Neural progenitor cell (in vitro differentiated cells): ENCODE measurements at regions not wholly inside any gene's neighbourhood (a gene's known extent, or its start where the extent isn't known, plus 50 kb on each side); places are given as distances from the start of the nearest gene placed in this dataset.

Experiments
- DNase-seq: peaks from one replicate; pipeline ENCODE4 v3.0.0-alpha.2; 2016; ENCODE audit warnings: low spot score
- H2AFZ ChIP-seq: fragments of 200-600 bp; sonication (generic); replicated peaks from 2 replicates; pipeline ENCODE4 v1.6.1; 2016; ENCODE audit warnings: antibody characterized with exemption
- H3F3A ChIP-seq: fragments of 200-600 bp; sonication (generic); 2 replicates; pipeline ENCODE4 v1.6.1; 2016; ENCODE audit warnings: antibody characterized with exemption, low read depth
- H3K27ac ChIP-seq: fragments of 200-600 bp; sonication (generic); 2 replicates; pipeline ENCODE4 v1.5.1; 2016; ENCODE audit warnings: mild to moderate bottlenecking
- H3K27me3 ChIP-seq: fragments of 200-600 bp; sonication (generic); 2 replicates; pipeline ENCODE4 v1.6.1; 2016; ENCODE audit warnings: mild to moderate bottlenecking, moderate library complexity
- H3K36me3 ChIP-seq: fragments of 200-600 bp; sonication (generic); 2 replicates; pipeline ENCODE4 v1.5.1; 2016
- H3K4me1 ChIP-seq: fragments of 200-600 bp; sonication (generic); 2 replicates; pipeline ENCODE4 v1.6.1; 2016; ENCODE audit warnings: mixed run types
- H3K4me2 ChIP-seq: fragments of 200-600 bp; sonication (generic); 2 replicates; pipeline ENCODE4 v1.6.1; 2016
- H3K4me3 ChIP-seq: fragments of 200-600 bp; sonication (generic); 2 replicates; pipeline ENCODE4 v1.5.1; 2016
- H3K79me2 ChIP-seq: fragments of 200-600 bp; sonication (generic); 2 replicates; pipeline ENCODE4 v1.6.1; 2016; ENCODE audit warnings: low read depth
- H3K9ac ChIP-seq: fragments of 200-600 bp; sonication (generic); 2 replicates; pipeline ENCODE4 v1.6.1; 2016
- H3K9me3 ChIP-seq: fragments of 200-600 bp; sonication (generic); 2 replicates; pipeline ENCODE4 v1.5.1; 2016; ENCODE audit warnings: low read depth
- H4K20me1 ChIP-seq: fragments of 200-600 bp; sonication (generic); 2 replicates; pipeline ENCODE4 v1.6.1; 2016; ENCODE audit warnings: low read depth
- H3K27ac Mint-ChIP-seq: 3 replicates; pipeline ENCODE4 v1.8.0; 2021; ENCODE audit warnings: mixed read lengths
- H3K27me3 Mint-ChIP-seq: 2 replicates; pipeline ENCODE4 v1.8.0; 2022; ENCODE audit warnings: low read depth, mild to moderate bottlenecking, inconsistent platforms, moderate library complexity, mixed read lengths; ENCODE audit not compliant: insufficient read depth
- H3K36me3 Mint-ChIP-seq: 3 replicates; pipeline ENCODE4 v1.8.0; 2021; ENCODE audit warnings: mixed read lengths
- H3K4me1 Mint-ChIP-seq: 3 replicates; pipeline ENCODE4 v1.8.0; 2021; ENCODE audit warnings: mixed read lengths
- H3K4me3 Mint-ChIP-seq: 3 replicates; pipeline ENCODE4 v1.8.0; 2021; ENCODE audit warnings: mild to moderate bottlenecking, moderate library complexity, mixed read lengths
- H3K9me3 Mint-ChIP-seq: 3 replicates; pipeline ENCODE4 v1.8.0; 2020; ENCODE audit warnings: mixed read lengths
- EZH2 ChIP-seq: fragments of 200-600 bp; sonication (generic); IDR thresholded peaks from 2 replicates; pipeline ENCODE4 v1.6.1; 2017; ENCODE audit warnings: antibody characterized with exemption, mild to moderate bottlenecking, moderate library complexity
- EZH2phosphoT487 ChIP-seq: fragments of 200-600 bp; sonication (generic); IDR thresholded peaks from 2 replicates; pipeline ENCODE4 v1.6.1; 2017; ENCODE audit warnings: antibody characterized with exemption
- TF ChIP-seq, protein P1 (sequence below): fragments of 200-600 bp; sonication (generic); IDR thresholded peaks from 2 replicates; pipeline ENCODE4 v1.5.1; 2017; ENCODE audit warnings: antibody characterized with exemption, mild to moderate bottlenecking

DNA sequence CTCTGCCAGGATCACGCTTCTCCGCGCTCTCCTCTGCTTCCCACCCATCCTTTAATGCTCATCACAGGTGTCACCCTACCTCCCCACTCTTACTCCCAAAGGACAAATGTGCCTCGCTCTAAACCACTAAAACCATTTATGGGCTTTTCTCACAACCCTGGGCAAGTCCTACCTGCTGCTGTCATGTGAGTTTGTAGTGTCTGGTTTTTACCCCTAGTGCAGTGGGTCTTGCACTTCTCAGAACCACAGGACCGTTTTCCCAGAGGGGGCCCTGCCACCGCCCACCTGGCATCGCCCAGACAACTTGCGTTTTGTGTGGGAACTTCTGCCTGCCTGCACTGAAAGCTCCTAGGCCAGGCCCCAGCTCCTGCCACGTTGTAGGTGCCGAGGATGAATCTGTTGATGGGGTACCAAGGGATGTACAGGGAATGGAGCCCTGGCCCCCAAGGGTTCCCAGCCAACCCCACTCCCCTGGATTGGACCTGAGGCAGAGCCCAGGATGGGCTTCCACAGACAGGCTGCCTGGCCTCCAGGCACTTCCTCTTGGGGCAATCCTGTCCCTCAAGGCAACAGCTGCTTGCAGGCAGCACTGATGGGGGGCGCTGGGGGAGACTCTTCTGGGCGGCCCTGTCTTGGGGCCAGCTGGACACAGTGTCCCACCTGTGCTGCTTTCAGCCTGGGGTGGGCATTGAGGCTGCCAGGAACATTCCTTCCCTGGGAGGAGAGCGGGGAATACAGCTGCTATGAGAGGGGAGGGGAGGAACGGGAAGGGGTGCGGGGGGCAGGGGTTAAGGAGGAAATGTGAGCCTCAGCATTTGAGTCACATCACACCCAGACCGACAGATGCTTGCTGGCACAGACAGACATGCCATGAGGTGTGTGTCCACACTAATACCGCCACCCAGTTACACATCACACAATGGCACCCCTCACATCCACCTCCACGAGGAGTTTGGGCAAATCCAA lies 176.3 kb downstream of the ZFP36L2 start:
- no peak overlapping the region for H3K4me3 ChIP-seq
- H3K4me2 ChIP-seq: no peak overlapping the region
- no peaks in the 10 kb centered on the region for H3F3A ChIP-seq
- H2AFZ ChIP-seq: no peak overlapping the region
- no peaks in the 10 kb centered on the region for H3K9me3 ChIP-seq
- no peaks in the 10 kb centered on the region for H3K9me3 Mint-ChIP-seq
- no peaks in the 10 kb centered on the region for H3K79me2 ChIP-seq
- H3K36me3 Mint-ChIP-seq: no peaks in the 10 kb centered on the region
- TF ChIP-seq, protein P1, sequence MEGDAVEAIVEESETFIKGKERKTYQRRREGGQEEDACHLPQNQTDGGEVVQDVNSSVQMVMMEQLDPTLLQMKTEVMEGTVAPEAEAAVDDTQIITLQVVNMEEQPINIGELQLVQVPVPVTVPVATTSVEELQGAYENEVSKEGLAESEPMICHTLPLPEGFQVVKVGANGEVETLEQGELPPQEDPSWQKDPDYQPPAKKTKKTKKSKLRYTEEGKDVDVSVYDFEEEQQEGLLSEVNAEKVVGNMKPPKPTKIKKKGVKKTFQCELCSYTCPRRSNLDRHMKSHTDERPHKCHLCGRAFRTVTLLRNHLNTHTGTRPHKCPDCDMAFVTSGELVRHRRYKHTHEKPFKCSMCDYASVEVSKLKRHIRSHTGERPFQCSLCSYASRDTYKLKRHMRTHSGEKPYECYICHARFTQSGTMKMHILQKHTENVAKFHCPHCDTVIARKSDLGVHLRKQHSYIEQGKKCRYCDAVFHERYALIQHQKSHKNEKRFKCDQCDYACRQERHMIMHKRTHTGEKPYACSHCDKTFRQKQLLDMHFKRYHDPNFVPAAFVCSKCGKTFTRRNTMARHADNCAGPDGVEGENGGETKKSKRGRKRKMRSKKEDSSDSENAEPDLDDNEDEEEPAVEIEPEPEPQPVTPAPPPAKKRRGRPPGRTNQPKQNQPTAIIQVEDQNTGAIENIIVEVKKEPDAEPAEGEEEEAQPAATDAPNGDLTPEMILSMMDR: no peak
- no peak for TF ChIP-seq EZH2phosphoT487
- TF ChIP-seq EZH2: no peak
- peaks cover 35% of the 10 kb centered on the region for H3K4me1 Mint-ChIP-seq
- no peak for DNase-seq
- no peak overlapping the region for H3K9ac ChIP-seq
- no peaks in the 10 kb centered on the region for H4K20me1 ChIP-seq
- H3K27ac Mint-ChIP-seq: no peak overlapping the region
- H3K27me3 Mint-ChIP-seq: peaks cover 12% of the 10 kb centered on the region
- H3K36me3 ChIP-seq: no peaks in the 10 kb centered on the region
- H3K4me1 ChIP-seq: peaks cover 35% of the 10 kb centered on the region
- H3K27me3 ChIP-seq: no peaks in the 10 kb centered on the region
- no peak overlapping the region for H3K4me3 Mint-ChIP-seq
- no peak overlapping the region for H3K27ac ChIP-seq

- Histone ChIP-seq H3K27me3 (no peaks in the 10 kb centered on the region), H3K4me1 (peaks cover 37% of the 10 kb centered on the region), H3K4me3 (no peak overlapping the region), H2AFZ (peak overlapping the region; percentile 73), H4K20me1 (no peaks in the 10 kb centered on the region), H3K9me3 (no peaks in the 10 kb centered on the region), H3K79me2 (no peaks in the 10 kb centered on the region), H3F3A (peaks cover 7% of the 10 kb centered on the region), H3K9ac (no peak overlapping the region), H3K4me2 (peak overlapping the region; percentile 1), H3K27ac (no peak overlapping the region), H3K36me3 (no peaks in the 10 kb centered on the region)
- Mint-ChIP-seq H3K27ac (peak overlapping the region; percentile 22), H3K9me3 (no peaks in the 10 kb centered on the region), H3K4me3 (no peak overlapping the region), H3K36me3 (no peaks in the 10 kb centered on the region), H3K4me1 (peaks cover 44% of the 10 kb centered on the region), H3K27me3 (peaks cover 11% of the 10 kb centered on the region)
- TF ChIP-seq, protein P1: no peak
- no peak for TF ChIP-seq EZH2
- no peak for TF ChIP-seq EZH2phosphoT487
- no peak for DNase-seq
Observed at GRCh38 chr2:43047187-43047780, 179.1 kb downstream of the ZFP36L2 start.

DNA sequence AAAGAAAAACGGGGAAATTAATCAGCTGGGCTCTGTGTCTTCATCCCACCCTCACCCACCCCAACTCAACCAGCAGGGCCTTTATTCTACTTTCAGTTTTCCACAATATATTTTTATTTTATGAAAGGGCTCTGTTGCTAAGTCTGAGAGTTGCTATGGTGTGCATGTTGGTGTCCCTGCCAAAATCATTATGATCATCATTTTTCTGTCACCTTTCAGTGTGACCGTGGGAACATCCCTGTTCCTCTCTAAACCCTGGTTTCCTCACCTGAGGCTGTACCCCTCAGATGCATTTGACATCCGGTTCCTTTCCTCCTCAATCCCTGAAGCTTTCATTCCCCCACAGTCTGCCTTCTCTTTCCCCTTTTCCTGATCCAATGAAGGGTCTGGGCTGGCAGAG lies 180.5 kb downstream of the ZFP36L2 start:
- H3K27me3 Mint-ChIP-seq: peaks cover 11% of the 10 kb centered on the region
- Histone ChIP-seq H3K9me3 (no peaks in the 10 kb centered on the region), H3F3A (peaks cover 7% of the 10 kb centered on the region), H3K27ac (no peak overlapping the region), H2AFZ (peak overlapping the region; percentile 73), H3K79me2 (no peaks in the 10 kb centered on the region), H3K4me3 (no peak overlapping the region), H3K9ac (no peak overlapping the region), H3K4me1 (peaks cover 47% of the 10 kb centered on the region), H3K4me2 (no peak overlapping the region), H4K20me1 (no peaks in the 10 kb centered on the region), H3K36me3 (no peaks in the 10 kb centered on the region), H3K27me3 (no peaks in the 10 kb centered on the region)
- peaks cover 56% of the 10 kb centered on the region for H3K4me1 Mint-ChIP-seq
- no peak for TF ChIP-seq EZH2
- TF ChIP-seq, protein P1: no peak
- no peak for TF ChIP-seq EZH2phosphoT487
- H3K36me3 Mint-ChIP-seq: no peaks in the 10 kb centered on the region
- no peak for DNase-seq
- peak overlapping the region; percentile 29 for H3K27ac Mint-ChIP-seq
- H3K9me3 Mint-ChIP-seq: no peaks in the 10 kb centered on the region
- no peak overlapping the region for H3K4me3 Mint-ChIP-seq
